ENCODE measurements at regions not wholly inside any gene's neighbourhood (a gene's known extent, or its start where the extent isn't known, plus 50 kb on each side); places are given as distances from the start of the nearest gene placed in this dataset.
A peak's percentile ranks its signal among the peaks of the same experiment; 100 is the strongest.

GRCh38 chrX:457292-457679, 70.6 kb upstream of the PPP2R3B start:
- Mint-ChIP-seq H3K27ac (ENCODE audit: unreplicated experiment) (no peak overlapping the region), H3K36me3 (ENCODE audit: low read depth, unreplicated experiment) (no peaks in the 10 kb centered on the region), H3K27me3 (ENCODE audit: low read depth, unreplicated experiment) (no peaks in the 10 kb centered on the region), H3K9me3 (ENCODE audit: unreplicated experiment) (peaks cover 13% of the 10 kb centered on the region), H3K4me1 (ENCODE audit: low read depth, unreplicated experiment) (no peaks in the 10 kb centered on the region), H3K4me3 (ENCODE audit: unreplicated experiment) (no peak overlapping the region)
- Histone ChIP-seq H3K4me1 (ENCODE audit: insufficient read depth, low read length) (no peaks in the 10 kb centered on the region), H4K20me1 (ENCODE audit: insufficient read depth, low read length) (no peaks in the 10 kb centered on the region), H3K9ac (ENCODE audit: low read length) (no peak overlapping the region), H3K36me3 (ENCODE audit: insufficient read depth, low read length) (no peaks in the 10 kb centered on the region), H3K9me3 (ENCODE audit: insufficient read depth, low read depth, low read length) (peaks cover 5% of the 10 kb centered on the region), H3K79me2 (ENCODE audit: insufficient read depth, low read length) (no peaks in the 10 kb centered on the region), H3K27me3 (ENCODE audit: insufficient read depth, low read length) (no peaks in the 10 kb centered on the region), H3K4me2 (ENCODE audit: low read length) (no peak overlapping the region), H3K27ac (ENCODE audit: low read depth, low read length) (no peak overlapping the region), H3K4me3 (ENCODE audit: insufficient read depth, low read depth, low read length) (no peak overlapping the region), H2AFZ (ENCODE audit: low read depth, low read length) (no peak overlapping the region)
- no peak for TF ChIP-seq EZH2 (IDR thresholded peaks at IDR 0.05; ENCODE audit: insufficient read depth, low read length)
- TF ChIP-seq, protein P1, sequence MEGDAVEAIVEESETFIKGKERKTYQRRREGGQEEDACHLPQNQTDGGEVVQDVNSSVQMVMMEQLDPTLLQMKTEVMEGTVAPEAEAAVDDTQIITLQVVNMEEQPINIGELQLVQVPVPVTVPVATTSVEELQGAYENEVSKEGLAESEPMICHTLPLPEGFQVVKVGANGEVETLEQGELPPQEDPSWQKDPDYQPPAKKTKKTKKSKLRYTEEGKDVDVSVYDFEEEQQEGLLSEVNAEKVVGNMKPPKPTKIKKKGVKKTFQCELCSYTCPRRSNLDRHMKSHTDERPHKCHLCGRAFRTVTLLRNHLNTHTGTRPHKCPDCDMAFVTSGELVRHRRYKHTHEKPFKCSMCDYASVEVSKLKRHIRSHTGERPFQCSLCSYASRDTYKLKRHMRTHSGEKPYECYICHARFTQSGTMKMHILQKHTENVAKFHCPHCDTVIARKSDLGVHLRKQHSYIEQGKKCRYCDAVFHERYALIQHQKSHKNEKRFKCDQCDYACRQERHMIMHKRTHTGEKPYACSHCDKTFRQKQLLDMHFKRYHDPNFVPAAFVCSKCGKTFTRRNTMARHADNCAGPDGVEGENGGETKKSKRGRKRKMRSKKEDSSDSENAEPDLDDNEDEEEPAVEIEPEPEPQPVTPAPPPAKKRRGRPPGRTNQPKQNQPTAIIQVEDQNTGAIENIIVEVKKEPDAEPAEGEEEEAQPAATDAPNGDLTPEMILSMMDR (IDR thresholded peaks at IDR 0.05; ENCODE audit: insufficient read depth, low read depth, low read length), result no peak
- DNase-seq (ENCODE audit: low read depth) (no peak), FAIRE-seq (peak; percentile 52)

DNA sequence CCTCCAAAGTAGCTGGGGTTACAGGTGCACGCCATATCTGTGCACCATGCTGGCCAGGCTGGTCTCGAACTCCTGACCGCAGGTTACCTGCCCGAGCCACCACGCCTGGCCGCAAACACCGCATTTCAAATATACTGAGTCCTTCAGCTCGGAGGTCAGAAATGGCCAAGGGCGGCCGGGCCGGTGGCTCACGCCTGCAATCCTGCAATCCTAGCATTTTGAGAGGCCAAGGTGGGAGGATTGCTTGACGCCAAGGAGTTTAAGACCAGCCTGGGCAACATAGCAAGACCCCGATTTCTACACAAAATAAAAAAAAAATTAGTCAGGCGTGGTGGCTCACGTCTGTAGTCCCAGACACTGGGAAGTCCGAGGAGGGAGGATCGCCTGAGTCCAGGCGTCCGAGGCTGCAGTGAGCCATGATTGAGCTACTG, 71.9 kb upstream of the PPP2R3B start:
- Histone ChIP-seq H4K20me1 (ENCODE audit: insufficient read depth, low read length) (no peaks in the 10 kb centered on the region), H3K36me3 (ENCODE audit: insufficient read depth, low read length) (no peaks in the 10 kb centered on the region), H2AFZ (ENCODE audit: low read depth, low read length) (no peak overlapping the region), H3K4me2 (ENCODE audit: low read length) (no peak overlapping the region), H3K27me3 (ENCODE audit: insufficient read depth, low read length) (no peaks in the 10 kb centered on the region), H3K4me1 (ENCODE audit: insufficient read depth, low read length) (no peaks in the 10 kb centered on the region), H3K79me2 (ENCODE audit: insufficient read depth, low read length) (no peaks in the 10 kb centered on the region), H3K9ac (ENCODE audit: low read length) (no peak overlapping the region), H3K9me3 (ENCODE audit: insufficient read depth, low read depth, low read length) (peaks cover 12% of the 10 kb centered on the region), H3K4me3 (ENCODE audit: insufficient read depth, low read depth, low read length) (no peak overlapping the region), H3K27ac (ENCODE audit: low read depth, low read length) (no peak overlapping the region)
- Mint-ChIP-seq H3K4me1 (ENCODE audit: low read depth, unreplicated experiment) (no peaks in the 10 kb centered on the region), H3K27me3 (ENCODE audit: low read depth, unreplicated experiment) (no peaks in the 10 kb centered on the region), H3K9me3 (ENCODE audit: unreplicated experiment) (peaks cover 13% of the 10 kb centered on the region), H3K36me3 (ENCODE audit: low read depth, unreplicated experiment) (no peaks in the 10 kb centered on the region), H3K4me3 (ENCODE audit: unreplicated experiment) (no peak overlapping the region), H3K27ac (ENCODE audit: unreplicated experiment) (no peak overlapping the region)
- TF ChIP-seq, protein P1 (IDR thresholded peaks at IDR 0.05; ENCODE audit: insufficient read depth, low read depth, low read length), result no peak
- TF ChIP-seq EZH2 (IDR thresholded peaks at IDR 0.05; ENCODE audit: insufficient read depth, low read length), result no peak
- DNase-seq (ENCODE audit: low read depth) (no peak), FAIRE-seq (no peak)

DNA sequence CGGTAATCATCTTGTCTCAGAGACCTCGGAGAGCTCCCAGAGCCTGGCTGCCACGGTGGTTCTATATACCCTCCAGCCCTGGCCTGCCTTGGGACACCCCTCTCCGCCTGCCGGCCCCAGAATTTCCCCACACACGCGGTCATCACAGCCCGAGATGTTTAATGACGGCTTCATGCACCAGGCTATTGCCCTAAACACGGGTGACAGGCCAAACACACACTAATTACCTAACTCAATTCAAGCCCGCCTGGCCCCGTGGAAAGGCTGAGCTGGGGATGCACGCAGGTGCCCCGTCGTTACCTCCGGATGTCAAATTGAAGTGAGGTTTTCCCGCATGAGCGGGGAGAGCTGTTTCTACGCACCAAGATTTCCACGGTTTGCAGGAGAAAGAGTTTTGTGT, 72.9 kb upstream of the PPP2R3B start:
- Histone ChIP-seq H3K4me1 (ENCODE audit: insufficient read depth, low read length) (no peaks in the 10 kb centered on the region), H4K20me1 (ENCODE audit: insufficient read depth, low read length) (no peaks in the 10 kb centered on the region), H3K27ac (ENCODE audit: low read depth, low read length) (no peak overlapping the region), H3K9me3 (ENCODE audit: insufficient read depth, low read depth, low read length) (peaks cover 12% of the 10 kb centered on the region), H3K9ac (ENCODE audit: low read length) (no peak overlapping the region), H3K36me3 (ENCODE audit: insufficient read depth, low read length) (no peaks in the 10 kb centered on the region), H3K4me2 (ENCODE audit: low read length) (no peak overlapping the region), H3K27me3 (ENCODE audit: insufficient read depth, low read length) (no peaks in the 10 kb centered on the region), H2AFZ (ENCODE audit: low read depth, low read length) (no peak overlapping the region), H3K79me2 (ENCODE audit: insufficient read depth, low read length) (no peaks in the 10 kb centered on the region), H3K4me3 (ENCODE audit: insufficient read depth, low read depth, low read length) (no peak overlapping the region)
- H3K27me3 Mint-ChIP-seq (ENCODE audit: low read depth, unreplicated experiment), result no peaks in the 10 kb centered on the region
- no peaks in the 10 kb centered on the region for H3K36me3 Mint-ChIP-seq (ENCODE audit: low read depth, unreplicated experiment)
- H3K4me1 Mint-ChIP-seq (ENCODE audit: low read depth, unreplicated experiment), result no peaks in the 10 kb centered on the region
- no peak for DNase-seq (ENCODE audit: low read depth)
- TF ChIP-seq, protein P1 (IDR thresholded peaks at IDR 0.05; ENCODE audit: insufficient read depth, low read depth, low read length), result no peak
- TF ChIP-seq EZH2 (IDR thresholded peaks at IDR 0.05; ENCODE audit: insufficient read depth, low read length), result no peak
- no peak overlapping the region for H3K4me3 Mint-ChIP-seq (ENCODE audit: unreplicated experiment)
- H3K9me3 Mint-ChIP-seq (ENCODE audit: unreplicated experiment), result peaks cover 14% of the 10 kb centered on the region
- no peak overlapping the region for H3K27ac Mint-ChIP-seq (ENCODE audit: unreplicated experiment)
- no peak for FAIRE-seq

All from astrocyte (in vitro differentiated cells and primary cell).